ENCODE measurements at regions not wholly inside any gene's neighbourhood (a gene's known extent, or its start where the extent isn't known, plus 50 kb on each side); places are given as distances from the start of the nearest gene placed in this dataset.

- no peak overlapping the region for H3K27ac ChIP-seq
- H3K4me1 ChIP-seq, result peaks cover 12% of the 10 kb centered on the region
- no peaks in the 10 kb centered on the region for H3K36me3 ChIP-seq
- H3F3A ChIP-seq (ENCODE audit: low read depth), result peaks cover 9% of the 10 kb centered on the region
- Mint-ChIP-seq H3K9me3 (no peaks in the 10 kb centered on the region), H3K4me3 (peak overlapping the region; percentile 35), H3K36me3 (no peaks in the 10 kb centered on the region), H3K27me3 (ENCODE audit: insufficient read depth, low read depth) (peaks cover 16% of the 10 kb centered on the region), H3K27ac (no peak overlapping the region), H3K4me1 (peaks cover 53% of the 10 kb centered on the region)
- peaks cover 54% of the 10 kb centered on the region for H3K27me3 ChIP-seq
- no peak overlapping the region for H3K4me3 ChIP-seq
- no peak overlapping the region for H3K9ac ChIP-seq
- no peak overlapping the region for H2AFZ ChIP-seq (replicated peaks)
- peak overlapping the region; percentile 52 for H3K4me2 ChIP-seq
- H4K20me1 ChIP-seq (ENCODE audit: low read depth), result no peaks in the 10 kb centered on the region
- no peak for TF ChIP-seq CTCF (IDR thresholded peaks at IDR 0.05)
- TF ChIP-seq EZH2phosphoT487 (IDR thresholded peaks at IDR 0.05), result no peak
- no peak for TF ChIP-seq EZH2 (IDR thresholded peaks at IDR 0.05)
- peak; percentile 49 for DNase-seq (ENCODE audit: low spot score)
- H3K79me2 ChIP-seq (ENCODE audit: low read depth), result no peaks in the 10 kb centered on the region
- H3K9me3 ChIP-seq (ENCODE audit: low read depth), result no peaks in the 10 kb centered on the region
Observed at GRCh38 chr1:235919833-235920441, 53.2 kb upstream of the LYST start.

GRCh38 chr1:235919127-235919832 is 52.6 kb upstream of the LYST start:
- no peak overlapping the region for H2AFZ ChIP-seq (replicated peaks)
- H4K20me1 ChIP-seq (ENCODE audit: low read depth), result no peaks in the 10 kb centered on the region
- Mint-ChIP-seq H3K36me3 (no peaks in the 10 kb centered on the region), H3K27ac (no peak overlapping the region), H3K9me3 (no peaks in the 10 kb centered on the region), H3K4me1 (peaks cover 53% of the 10 kb centered on the region), H3K4me3 (no peak overlapping the region), H3K27me3 (ENCODE audit: insufficient read depth, low read depth) (peaks cover 18% of the 10 kb centered on the region)
- peaks cover 12% of the 10 kb centered on the region for H3K4me1 ChIP-seq
- TF ChIP-seq CTCF (IDR thresholded peaks at IDR 0.05), result no peak
- no peak for TF ChIP-seq EZH2 (IDR thresholded peaks at IDR 0.05)
- TF ChIP-seq EZH2phosphoT487 (IDR thresholded peaks at IDR 0.05), result no peak
- H3K27ac ChIP-seq, result no peak overlapping the region
- peaks cover 9% of the 10 kb centered on the region for H3F3A ChIP-seq (ENCODE audit: low read depth)
- no peak overlapping the region for H3K9ac ChIP-seq
- no peaks in the 10 kb centered on the region for H3K9me3 ChIP-seq (ENCODE audit: low read depth)
- H3K4me2 ChIP-seq, result no peak overlapping the region
- no peak overlapping the region for H3K4me3 ChIP-seq
- H3K36me3 ChIP-seq, result no peaks in the 10 kb centered on the region
- H3K79me2 ChIP-seq (ENCODE audit: low read depth), result no peaks in the 10 kb centered on the region
- no peak for DNase-seq (ENCODE audit: low spot score)
- peaks cover 52% of the 10 kb centered on the region for H3K27me3 ChIP-seq

GRCh38 chr1:235918465-235918864 is 51.8 kb upstream of the LYST start:
- Histone ChIP-seq H3K79me2 (ENCODE audit: low read depth) (no peaks in the 10 kb centered on the region), H3K4me1 (peaks cover 12% of the 10 kb centered on the region), H4K20me1 (ENCODE audit: low read depth) (no peaks in the 10 kb centered on the region), H3K9ac (no peak overlapping the region), H3F3A (ENCODE audit: low read depth) (peaks cover 9% of the 10 kb centered on the region), H2AFZ (replicated peaks) (no peak overlapping the region), H3K27ac (no peak overlapping the region), H3K9me3 (ENCODE audit: low read depth) (no peaks in the 10 kb centered on the region), H3K4me2 (no peak overlapping the region), H3K4me3 (no peak overlapping the region), H3K36me3 (no peaks in the 10 kb centered on the region), H3K27me3 (peaks cover 44% of the 10 kb centered on the region)
- TF ChIP-seq CTCF (IDR thresholded peaks at IDR 0.05), result no peak
- no peak for TF ChIP-seq EZH2phosphoT487 (IDR thresholded peaks at IDR 0.05)
- no peak for TF ChIP-seq EZH2 (IDR thresholded peaks at IDR 0.05)
- H3K27ac Mint-ChIP-seq, result no peak overlapping the region
- DNase-seq (ENCODE audit: low spot score), result no peak
- H3K9me3 Mint-ChIP-seq, result no peaks in the 10 kb centered on the region
- H3K4me3 Mint-ChIP-seq, result no peak overlapping the region
- peaks cover 19% of the 10 kb centered on the region for H3K27me3 Mint-ChIP-seq (ENCODE audit: insufficient read depth, low read depth)
- H3K36me3 Mint-ChIP-seq, result no peaks in the 10 kb centered on the region
- H3K4me1 Mint-ChIP-seq, result peaks cover 51% of the 10 kb centered on the region

All from neural progenitor cell (in vitro differentiated cells).